Keratinocyte (primary cell): ENCODE measurements at regions not wholly inside any gene's neighbourhood (a gene's known extent, or its start where the extent isn't known, plus 50 kb on each side); places are given as distances from the start of the nearest gene placed in this dataset.

Experiments used
- DNase-seq: peaks from one replicate; pipeline ENCODE4 v3.0.0-alpha.2; 2011; ENCODE audit warnings: low read depth, missing footprints, low spot score
- FAIRE-seq: peaks from 2 replicates; lab custom pipeline; 2011; peaks lifted over from hg19 to GRCh38; lab: Jason Lieb, UNC
- H2AFZ ChIP-seq: 2 replicates; pipeline ENCODE4 v1.6.0; 2012; ENCODE audit warnings: low read length, control low read depth, inconsistent platforms; ENCODE audit not compliant: control insufficient read depth
- H3K27ac ChIP-seq: 2 replicates; pipeline ENCODE4 v1.5.1; 2011; ENCODE audit warnings: low read length; ENCODE audit not compliant: control insufficient read depth, insufficient read depth
- H3K27me3 ChIP-seq: 3 replicates; pipeline ENCODE4 v1.6.0; 2011; ENCODE audit warnings: low read length; ENCODE audit not compliant: control insufficient read depth, insufficient read depth; ENCODE audit errors: extremely low read depth
- H3K36me3 ChIP-seq, 2 experiments: 2 replicates in 1 of 2; 3 replicates in 1 of 2; pipeline ENCODE4 v1.5.1; 2011; ENCODE audit warnings: low read length in 2 of 2, mild to moderate bottlenecking in 1 of 2; ENCODE audit not compliant: control insufficient read depth in 2 of 2, insufficient read depth in 2 of 2; ENCODE audit errors: extremely low read depth in 1 of 2
- H3K4me1 ChIP-seq: 3 replicates; pipeline ENCODE4 v1.5.1; 2011; ENCODE audit warnings: low read length; ENCODE audit not compliant: control insufficient read depth, insufficient read depth; ENCODE audit errors: extremely low read depth
- H3K4me2 ChIP-seq: 3 replicates; pipeline ENCODE4 v1.6.0; 2011; ENCODE audit warnings: low read depth, low read length; ENCODE audit not compliant: control insufficient read depth, insufficient read depth; ENCODE audit errors: extremely low read depth
- H3K4me3 ChIP-seq, 3 experiments: fragments of 200-600 bp in 1 of 3; sonication (generic) in 1 of 3; 2 replicates in 2 of 3; 3 replicates in 1 of 3; pipeline ENCODE4 v1.5.1; 2011 to 2016; ENCODE audit warnings: low read length in 3 of 3, mild to moderate bottlenecking in 3 of 3, control low read depth in 2 of 3, inconsistent platforms in 1 of 3, low read depth in 1 of 3, mixed read lengths in 1 of 3, mixed run types in 1 of 3, moderate library complexity in 1 of 3; ENCODE audit not compliant: control insufficient read depth in 2 of 3, insufficient read depth in 2 of 3; ENCODE audit errors: extremely low read depth in 1 of 3
- H3K79me2 ChIP-seq: 2 replicates; pipeline ENCODE4 v1.6.0; 2012; ENCODE audit warnings: low read length; ENCODE audit not compliant: control insufficient read depth, insufficient read depth
- H3K9ac ChIP-seq: 3 replicates; pipeline ENCODE4 v1.6.0; 2011; ENCODE audit warnings: low read length; ENCODE audit not compliant: control insufficient read depth, insufficient read depth; ENCODE audit errors: extremely low read depth
- H3K9me1 ChIP-seq: 3 replicates; pipeline ENCODE4 v1.6.0; 2011; ENCODE audit warnings: low read length; ENCODE audit not compliant: control insufficient read depth, insufficient read depth; ENCODE audit errors: extremely low read depth
- H3K9me3 ChIP-seq: 2 replicates; pipeline ENCODE4 v1.5.1; 2012; ENCODE audit warnings: low read depth, low read length; ENCODE audit not compliant: control insufficient read depth
- H4K20me1 ChIP-seq: 3 replicates; pipeline ENCODE4 v1.6.0; 2011; ENCODE audit warnings: low read length; ENCODE audit not compliant: control insufficient read depth, insufficient read depth; ENCODE audit errors: extremely low read depth
- CTCF ChIP-seq, 3 experiments: IDR thresholded peaks in 1 of 3; conservative IDR thresholded peaks in 1 of 3; optimal IDR thresholded peaks in 1 of 3; 2 replicates in 2 of 3; 3 replicates in 1 of 3; pipeline versions ENCODE3 to v1.5.1; 2011; ENCODE audit warnings: low read length in 3 of 3, mild to moderate bottlenecking in 3 of 3, moderate library complexity in 2 of 3, control low read depth in 1 of 3, inconsistent platforms in 1 of 3; ENCODE audit not compliant: insufficient read depth in 2 of 3; ENCODE audit errors: extremely low read depth in 1 of 3
- EZH2 ChIP-seq: IDR thresholded peaks from one replicate; pipeline ENCODE4 v1.6.1; 2012; ENCODE audit warnings: inconsistent platforms, mild to moderate bottlenecking, low read length, moderate library complexity
- dilution Hi-C: fragments of 300-500 bp; cut with MboI; formaldehyde crosslinking; loops from one replicate; pipeline ENCODE4 v1.7.0; 2020; ENCODE audit warnings: low sequenced_read_pairs; ENCODE audit not compliant: extremely low pct_ligation_motif_present

- H3K4me3 ChIP-seq = no peak overlapping the region
- H3K79me2 ChIP-seq = no peaks in the 10 kb centered on the region
- TF ChIP-seq EZH2 (no peak), CTCF (optimal IDR thresholded peaks at IDR 0.05 in 1 of 3, IDR thresholded peaks at IDR 0.05 in 1 of 3, conservative IDR thresholded peaks at IDR 0.05 in 1 of 3; ENCODE audit: extremely low read depth in 1 of 3, insufficient read depth in 2 of 3, low read length in 3 of 3) (no peak)
- no peaks in the 10 kb centered on the region for H3K4me1 ChIP-seq
- no peaks in the 10 kb centered on the region for H3K36me3 ChIP-seq
- H2AFZ ChIP-seq = no peak overlapping the region
- no peak overlapping the region for H3K4me2 ChIP-seq
- no peaks in the 10 kb centered on the region for H4K20me1 ChIP-seq
- DNase-seq (no peak), FAIRE-seq (no peak)
- H3K9me1 ChIP-seq = no peaks in the 10 kb centered on the region
- H3K9me3 ChIP-seq = no peaks in the 10 kb centered on the region
- H3K27me3 ChIP-seq = no peaks in the 10 kb centered on the region
- no peak overlapping the region for H3K9ac ChIP-seq
- no peak overlapping the region for H3K27ac ChIP-seq
- dilution Hi-C loops = no loop called here
Observed at GRCh38 chrX:124208660-124209059, 123.8 kb upstream of the TEX13D start.

- dilution Hi-C loops = no loop called here
- no peak overlapping the region for H3K4me3 ChIP-seq
- no peak overlapping the region for H3K9ac ChIP-seq
- DNase-seq = no peak
- H3K79me2 ChIP-seq = no peaks in the 10 kb centered on the region
- H3K9me3 ChIP-seq = no peaks in the 10 kb centered on the region
- H3K4me2 ChIP-seq = no peak overlapping the region
- H3K36me3 ChIP-seq = no peaks in the 10 kb centered on the region
- H3K27ac ChIP-seq = no peak overlapping the region
- no peak for FAIRE-seq
- no peak overlapping the region for H2AFZ ChIP-seq
- TF ChIP-seq EZH2 (no peak), CTCF (optimal IDR thresholded peaks at IDR 0.05 in 1 of 3, IDR thresholded peaks at IDR 0.05 in 1 of 3, conservative IDR thresholded peaks at IDR 0.05 in 1 of 3; ENCODE audit: extremely low read depth in 1 of 3, insufficient read depth in 2 of 3, low read length in 3 of 3) (no peak)
- no peaks in the 10 kb centered on the region for H3K27me3 ChIP-seq
- H3K9me1 ChIP-seq = no peaks in the 10 kb centered on the region
- H4K20me1 ChIP-seq = no peaks in the 10 kb centered on the region
- H3K4me1 ChIP-seq = no peaks in the 10 kb centered on the region
Observed at GRCh38 chrX:124209792-124210576, 122.5 kb upstream of the TEX13D start.
